IMR-90 (cell line): ENCODE measurements at regions not wholly inside any gene's neighbourhood (a gene's known extent, or its start where the extent isn't known, plus 50 kb on each side); places are given as distances from the start of the nearest gene placed in this dataset.

Source experiments
- CEBPB ChIP-seq: IDR thresholded peaks from 2 replicates; pipeline ENCODE4 v1.6.1; 2012; ENCODE audit warnings: low read depth, low read length, improper control_type of control experiment
- POLR2A ChIP-seq: IDR thresholded peaks from 2 replicates; pipeline ENCODE4 v1.6.1; 2012; ENCODE audit warnings: mild to moderate bottlenecking, low read depth, low read length
- RCOR1 ChIP-seq: IDR thresholded peaks from 2 replicates; pipeline ENCODE4 v1.6.1; 2012; ENCODE audit warnings: mild to moderate bottlenecking, low read length, improper control_type of control experiment; ENCODE audit not compliant: insufficient replicate concordance
- SMC3 ChIP-seq: fragments of 150-350 bp; IDR thresholded peaks from 2 replicates; pipeline ENCODE4 v1.6.1; 2016; ENCODE audit warnings: low read depth, mild to moderate bottlenecking, antibody characterized with exemption, low read length, moderate library complexity
- TF ChIP-seq, protein P1 (sequence below): conservative IDR thresholded peaks from 2 replicates; pipeline ENCODE4 v1.5.1; 2012; ENCODE audit warnings: mild to moderate bottlenecking, low read depth, low read length, improper control_type of control experiment

DNA sequence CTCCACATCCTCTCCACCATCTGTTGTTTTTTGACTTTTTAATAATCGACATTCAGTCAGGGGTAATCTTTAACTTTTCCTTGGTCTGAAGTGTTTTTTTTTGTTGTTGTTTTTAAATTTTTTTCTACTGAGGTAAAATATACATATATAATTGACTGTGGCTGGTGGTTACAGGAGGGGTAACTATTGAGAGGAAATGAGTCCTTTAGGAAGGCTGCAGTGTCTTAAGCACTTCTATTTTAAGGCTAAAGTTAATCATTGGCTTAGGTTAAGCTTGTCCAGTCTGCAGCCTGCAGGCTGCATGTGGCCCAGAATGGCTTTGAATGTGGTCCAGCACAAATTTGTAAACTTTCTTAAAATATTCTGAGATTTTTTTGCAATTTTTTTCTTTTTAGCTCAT lies 172.5 kb downstream of the CTH start:
- TF ChIP-seq CEBPB = no peak
- TF ChIP-seq, protein P1, sequence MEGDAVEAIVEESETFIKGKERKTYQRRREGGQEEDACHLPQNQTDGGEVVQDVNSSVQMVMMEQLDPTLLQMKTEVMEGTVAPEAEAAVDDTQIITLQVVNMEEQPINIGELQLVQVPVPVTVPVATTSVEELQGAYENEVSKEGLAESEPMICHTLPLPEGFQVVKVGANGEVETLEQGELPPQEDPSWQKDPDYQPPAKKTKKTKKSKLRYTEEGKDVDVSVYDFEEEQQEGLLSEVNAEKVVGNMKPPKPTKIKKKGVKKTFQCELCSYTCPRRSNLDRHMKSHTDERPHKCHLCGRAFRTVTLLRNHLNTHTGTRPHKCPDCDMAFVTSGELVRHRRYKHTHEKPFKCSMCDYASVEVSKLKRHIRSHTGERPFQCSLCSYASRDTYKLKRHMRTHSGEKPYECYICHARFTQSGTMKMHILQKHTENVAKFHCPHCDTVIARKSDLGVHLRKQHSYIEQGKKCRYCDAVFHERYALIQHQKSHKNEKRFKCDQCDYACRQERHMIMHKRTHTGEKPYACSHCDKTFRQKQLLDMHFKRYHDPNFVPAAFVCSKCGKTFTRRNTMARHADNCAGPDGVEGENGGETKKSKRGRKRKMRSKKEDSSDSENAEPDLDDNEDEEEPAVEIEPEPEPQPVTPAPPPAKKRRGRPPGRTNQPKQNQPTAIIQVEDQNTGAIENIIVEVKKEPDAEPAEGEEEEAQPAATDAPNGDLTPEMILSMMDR = no peak
- no peak for TF ChIP-seq RCOR1
- TF ChIP-seq POLR2A = no peak
- TF ChIP-seq SMC3 = no peak
